Dermis blood vessel endothelial cell (primary cell): ENCODE measurements at regions not wholly inside any gene's neighbourhood (a gene's known extent, or its start where the extent isn't known, plus 50 kb on each side); places are given as distances from the start of the nearest gene placed in this dataset.
A peak's percentile ranks its signal among the peaks of the same experiment; 100 is the strongest.
"Not testable (repeated sequence)": the region's sequence is repeated elsewhere in the genome, so short reads cannot be mapped to it uniquely, and the experiment has no call there.

ENCODE experiments used
- DNase-seq: peaks from one replicate; pipeline ENCODE4 v3.0.0; 2010

- DNase-seq: no peak
Observed at GRCh38 chr3:194025951-194026350, 110.0 kb upstream of the HES1 start.

GRCh38 chr3:194028434-194029004, 107.4 kb upstream of the HES1 start:
- no peak for DNase-seq

GRCh38 chr3:194029846-194030245, 106.1 kb upstream of the HES1 start:
- no peak for DNase-seq

- no peak for DNase-seq
Observed at GRCh38 chr3:194030372-194030771, 105.6 kb upstream of the HES1 start.

- DNase-seq: no peak
Observed at GRCh38 chr3:194031349-194031748, 104.6 kb upstream of the HES1 start.

- DNase-seq: no peak
Observed at GRCh38 chr3:194031867-194032635, 103.9 kb upstream of the HES1 start.

- DNase-seq: peak; percentile 14
Observed at GRCh38 chr3:194032828-194033435, 103.0 kb upstream of the HES1 start.

- no peak for DNase-seq
Observed at GRCh38 chr3:194034346-194035336, 101.3 kb upstream of the HES1 start.

- no peak for DNase-seq
Observed at GRCh38 chr3:194035406-194036138, 100.4 kb upstream of the HES1 start.

GRCh38 chr3:194036842-194037241, 99.1 kb upstream of the HES1 start:
- DNase-seq: no peak

GRCh38 chr3:194038346-194038745, 97.6 kb upstream of the HES1 start:
- DNase-seq: not testable (repeated sequence)

GRCh38 chr3:194038960-194039359, 97.0 kb upstream of the HES1 start:
- DNase-seq: no peak

GRCh38 chr3:194040516-194041273, 95.3 kb upstream of the HES1 start:
- DNase-seq: peak; percentile 90

GRCh38 chr3:194042927-194043326, 93.0 kb upstream of the HES1 start:
- peak; percentile 42 for DNase-seq

- peak; percentile 79 for DNase-seq
Observed at GRCh38 chr3:194043516-194043915, 92.4 kb upstream of the HES1 start.

GRCh38 chr3:194045289-194045688, 90.7 kb upstream of the HES1 start:
- DNase-seq: no peak

- DNase-seq: no peak
Observed at GRCh38 chr3:194045919-194046318, 90.0 kb upstream of the HES1 start.

- no peak for DNase-seq
Observed at GRCh38 chr3:194046531-194046930, 89.4 kb upstream of the HES1 start.

GRCh38 chr3:194046995-194047645, 88.8 kb upstream of the HES1 start:
- peak; percentile 45 for DNase-seq

- DNase-seq: no peak
Observed at GRCh38 chr3:194049394-194049793, 86.6 kb upstream of the HES1 start.
